ENCODE measurements at regions not wholly inside any gene's neighbourhood (a gene's known extent, or its start where the extent isn't known, plus 50 kb on each side); places are given as distances from the start of the nearest gene placed in this dataset.

- no peaks in the 10 kb centered on the region for H3K79me1 ChIP-seq (ENCODE audit: insufficient read depth, low read depth, low read length, poor library complexity, severe bottlenecking)
- no peaks in the 10 kb centered on the region for H3K9me3 ChIP-seq (ENCODE audit: control insufficient read depth, low read depth, low read length)
- H2BK15ac ChIP-seq (ENCODE audit: low read depth, low read length), result no peak overlapping the region
- no peak overlapping the region for H2BK12ac ChIP-seq (ENCODE audit: insufficient read length, low read depth, low read length)
- Mint-ChIP-seq H3K27ac (no peak overlapping the region), H3K4me3 (no peak overlapping the region), H3K4me1 (no peaks in the 10 kb centered on the region), H3K9me3 (no peaks in the 10 kb centered on the region), H3K36me3 (ENCODE audit: insufficient read depth in 1 of 3, low read depth in 3 of 3) (no peaks in the 10 kb centered on the region), H3K27me3 (ENCODE audit: low read depth) (no peaks in the 10 kb centered on the region; the same call in 1 of the 2 replicates)
- no peak overlapping the region for H3K4me2 ChIP-seq (ENCODE audit: insufficient read depth, insufficient read length, low read length)
- H3K56ac ChIP-seq (ENCODE audit: insufficient read length, low read depth, low read length), result no peak overlapping the region
- H3K18ac ChIP-seq (ENCODE audit: insufficient read length, low read depth, low read length), result no peak overlapping the region
- H2BK120ac ChIP-seq (ENCODE audit: low read depth, low read length, poor library complexity, severe bottlenecking), result no peak overlapping the region
- no peak overlapping the region for H3K9ac ChIP-seq (ENCODE audit: extremely low read depth, insufficient read length, low read length)
- H3K27ac ChIP-seq (ENCODE audit: insufficient read length, low read depth, low read length), result no peak overlapping the region
- no peaks in the 10 kb centered on the region for H4K20me1 ChIP-seq (ENCODE audit: control insufficient read depth, insufficient read depth, insufficient read length)
- no peak overlapping the region for H2BK5ac ChIP-seq (ENCODE audit: insufficient read length, low read length)
- no peak overlapping the region for H2AFZ ChIP-seq (ENCODE audit: low read length)
- WGBS (ENCODE audit: extremely low coverage, insufficient read length, low lambda C conversion rate), result no CpG with 5 or more reads among the region's 4 CpGs
- no peak overlapping the region for H4K91ac ChIP-seq (ENCODE audit: insufficient read length, low read depth, low read length)
- no peaks in the 10 kb centered on the region for H3K79me2 ChIP-seq (ENCODE audit: insufficient read depth, low read length)
- no peaks in the 10 kb centered on the region for H3K23me2 ChIP-seq (ENCODE audit: insufficient read length, low read depth, low read length, poor library complexity, severe bottlenecking)
- no peak overlapping the region for H2AK5ac ChIP-seq (ENCODE audit: insufficient read length, low read length)
- no peak for DNase-seq
- H3K23ac ChIP-seq (ENCODE audit: insufficient read length, low read depth, low read length), result no peak overlapping the region
- H3T11ph ChIP-seq (ENCODE audit: low read length), result no peak overlapping the region
- no peak overlapping the region for H4K5ac ChIP-seq (ENCODE audit: insufficient read length, low read depth, low read length)
- H3K4me1 ChIP-seq (ENCODE audit: insufficient read depth, low read length), result no peaks in the 10 kb centered on the region
- no peak overlapping the region for H4K8ac ChIP-seq (replicated peaks; ENCODE audit: insufficient read length, low read depth, low read length)
- TF ChIP-seq CTCF (conservative IDR thresholded peaks at IDR 0.05), result no peak
- no peak overlapping the region for H3K4ac ChIP-seq (ENCODE audit: low read depth, low read length)
- H3K27me3 ChIP-seq (ENCODE audit: insufficient read depth, low read length), result no peaks in the 10 kb centered on the region
- H3K14ac ChIP-seq (ENCODE audit: insufficient read depth, low read length), result no peak overlapping the region
- no peak overlapping the region for H2BK20ac ChIP-seq (ENCODE audit: low read depth, low read length, poor library complexity, severe bottlenecking)
Observed at GRCh38 chr4:89518259-89518658, 210.7 kb upstream of the GPRIN3 start.

Data from H9 (cell line).